ENCODE measurements at regions not wholly inside any gene's neighbourhood (a gene's known extent, or its start where the extent isn't known, plus 50 kb on each side); places are given as distances from the start of the nearest gene placed in this dataset.

DNA sequence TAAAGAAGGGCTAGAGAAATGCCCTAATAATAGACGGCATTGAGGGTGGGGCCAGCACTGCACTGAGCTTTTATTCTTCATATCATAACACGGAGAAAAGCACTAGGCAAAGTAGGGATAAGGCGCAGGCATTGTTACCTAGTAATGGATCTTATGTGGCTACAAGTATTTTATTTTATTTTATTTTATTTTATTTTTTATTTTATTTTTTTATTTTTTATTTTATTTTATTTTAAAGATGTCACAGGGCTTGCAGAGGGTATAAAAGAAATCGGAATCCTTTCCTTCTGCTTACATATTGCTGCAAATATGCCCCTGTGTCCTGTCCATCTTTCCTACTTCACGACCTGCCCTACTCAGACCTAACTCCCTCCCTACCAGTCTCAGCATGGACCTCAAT lies 452.0 kb upstream of the KIRREL3 start:
- FAIRE-seq = no peak

DNA sequence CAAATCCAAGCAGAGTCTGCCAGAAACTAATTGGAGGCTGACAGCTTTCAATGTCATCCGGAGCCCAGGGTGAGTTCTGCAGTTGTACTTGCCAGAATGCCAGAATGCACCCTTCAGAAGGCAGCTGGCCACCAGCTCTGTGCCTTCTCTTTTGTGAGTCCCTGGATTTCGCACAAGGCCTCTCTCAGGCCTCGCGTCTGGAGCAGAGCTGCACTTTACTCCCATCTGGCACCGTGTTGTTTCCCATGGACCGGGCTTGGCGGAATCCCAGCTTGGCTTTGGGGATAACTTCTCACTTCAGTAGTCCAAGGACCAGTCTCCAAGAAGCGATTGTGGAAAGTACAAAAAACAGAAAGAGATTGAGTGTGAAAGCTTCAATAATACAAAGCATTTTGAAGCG lies 451.3 kb upstream of the KIRREL3 start:
- FAIRE-seq = no peak

DNA sequence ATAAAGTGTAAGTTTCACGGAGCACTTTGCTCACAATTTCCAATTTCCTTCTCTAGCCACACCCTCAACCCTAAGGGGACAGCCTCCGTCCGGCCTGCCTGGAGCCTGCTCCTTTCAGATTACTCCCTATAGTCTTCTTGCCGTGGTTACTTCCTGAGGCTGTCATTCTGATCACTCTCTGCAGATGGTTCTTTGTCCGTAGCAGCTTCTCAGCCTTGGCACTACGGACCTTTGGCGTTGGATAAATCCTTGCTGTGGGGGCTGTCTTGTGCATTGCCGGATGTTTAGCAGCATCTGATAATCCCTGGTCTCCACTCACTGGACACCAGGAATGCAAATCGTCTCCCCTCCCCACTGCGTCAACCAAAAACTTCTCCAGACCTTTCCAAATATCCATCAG lies 447.5 kb upstream of the KIRREL3 start:
- FAIRE-seq = no peak

DNA sequence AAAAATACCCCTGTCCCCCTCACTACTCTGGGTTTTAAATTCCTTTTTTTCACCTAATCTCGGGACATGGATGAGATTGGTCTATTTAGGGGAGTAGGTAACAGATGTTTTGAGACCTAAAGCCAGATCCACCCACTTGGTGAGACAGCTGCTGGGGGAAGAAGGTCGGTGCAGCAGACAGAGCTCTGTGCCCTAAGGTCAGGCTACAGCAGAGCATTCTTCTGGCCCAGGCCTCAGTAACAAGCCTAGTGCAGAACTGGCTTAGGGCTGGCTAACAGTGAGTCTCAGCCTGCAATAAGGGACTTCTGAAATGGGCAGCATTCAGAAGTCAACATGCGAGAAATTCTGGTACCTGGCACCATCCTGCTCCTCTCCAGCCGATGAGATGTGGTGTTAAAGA lies 444.9 kb upstream of the KIRREL3 start:
- FAIRE-seq = no peak

DNA sequence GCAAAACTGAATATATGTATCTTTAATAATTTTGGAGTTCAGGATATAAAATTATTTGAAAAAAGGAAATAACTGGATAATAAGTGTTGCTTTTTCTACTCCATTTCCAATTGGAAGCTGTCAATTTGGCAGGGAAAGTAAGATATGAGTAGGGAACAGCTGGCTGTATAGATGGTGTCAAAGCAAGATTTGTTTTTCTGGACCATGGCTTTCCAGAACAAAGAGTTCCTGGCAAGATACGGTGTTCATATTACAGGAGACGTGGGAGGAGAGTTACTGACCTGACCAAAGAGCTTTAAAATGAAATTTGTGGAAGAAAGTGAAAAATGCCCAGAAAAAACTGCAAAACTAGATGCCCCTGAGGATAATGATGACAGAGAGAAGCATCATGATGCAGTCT lies 442.7 kb upstream of the KIRREL3 start:
- no peak for FAIRE-seq

DNA sequence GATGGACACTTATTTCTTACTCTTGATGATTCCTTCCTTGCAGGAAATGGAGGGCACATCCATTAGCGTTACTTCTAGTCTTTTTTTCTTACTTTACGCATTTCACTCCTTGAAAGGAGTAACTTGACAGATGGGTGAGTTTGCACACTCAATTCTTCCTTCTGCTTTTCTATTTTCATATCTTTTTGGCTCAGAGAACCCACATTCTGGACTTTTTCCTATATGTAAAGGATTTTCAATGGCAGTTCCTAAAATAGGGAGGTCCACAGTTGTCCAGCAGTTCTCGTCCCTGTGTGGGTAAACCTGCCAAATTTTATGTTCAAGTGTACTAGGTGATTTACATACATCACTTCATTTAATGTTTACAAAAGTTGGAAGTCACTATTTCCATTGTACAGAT lies 440.0 kb upstream of the KIRREL3 start:
- FAIRE-seq = no peak

DNA sequence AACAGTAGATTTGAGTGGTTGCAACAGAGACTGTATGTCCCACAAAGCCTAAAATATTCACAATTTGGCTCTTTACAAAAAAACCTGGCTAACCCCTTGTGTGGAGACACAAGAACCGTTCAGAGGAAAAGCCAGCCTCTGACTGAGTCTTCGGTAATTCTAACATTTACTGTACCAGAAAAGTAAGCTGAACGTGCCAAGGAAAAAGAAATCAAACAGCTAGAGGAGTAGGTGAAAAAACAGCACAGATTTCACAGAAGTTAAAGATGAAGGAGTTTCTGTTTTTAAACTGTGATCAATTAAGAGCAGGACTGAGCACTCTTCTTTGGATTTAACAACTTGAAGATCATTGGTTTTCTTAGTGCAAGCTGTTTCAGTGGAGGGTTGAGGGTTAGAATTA lies 424.7 kb upstream of the KIRREL3 start:
- no peak for FAIRE-seq

DNA sequence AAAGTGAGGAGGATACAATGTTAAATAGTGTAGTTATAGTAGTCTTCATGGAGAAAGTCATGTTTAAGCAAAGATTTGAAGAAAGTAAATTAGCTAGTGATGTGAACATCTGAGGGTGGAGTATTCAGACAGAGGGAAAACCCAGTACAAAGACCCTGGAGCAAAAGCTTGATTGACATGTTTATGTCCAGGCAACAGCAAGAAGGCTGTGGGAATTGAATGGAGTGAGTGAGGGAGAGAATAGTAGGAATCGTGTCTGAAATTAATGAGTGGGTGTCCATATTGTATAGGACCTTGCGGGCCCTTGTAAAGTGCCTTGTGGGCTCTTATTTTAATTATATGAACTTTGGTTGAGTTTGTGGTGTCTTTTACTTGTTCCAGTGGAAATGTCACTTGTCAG lies 424.1 kb upstream of the KIRREL3 start:
- FAIRE-seq = no peak

DNA sequence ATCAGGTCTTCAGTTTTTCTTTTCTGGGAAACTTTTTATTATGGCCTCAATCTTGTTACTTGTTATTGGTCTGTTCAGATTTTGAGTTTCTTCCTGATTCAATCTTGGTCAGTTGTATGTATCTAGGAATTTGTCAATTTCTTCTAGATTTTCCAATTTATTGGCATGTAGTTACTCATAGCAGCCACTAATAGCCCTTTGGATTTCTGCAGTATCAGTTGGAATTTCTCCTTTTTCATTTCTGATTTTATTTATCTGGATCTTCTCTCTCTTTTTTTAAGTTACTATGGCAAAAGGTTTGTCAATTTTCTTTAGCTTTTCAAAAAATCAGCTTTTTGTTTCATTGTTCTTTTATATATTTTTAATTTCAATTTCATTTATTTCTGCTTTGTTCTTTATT lies 419.6 kb upstream of the KIRREL3 start:
- no peak for FAIRE-seq

DNA sequence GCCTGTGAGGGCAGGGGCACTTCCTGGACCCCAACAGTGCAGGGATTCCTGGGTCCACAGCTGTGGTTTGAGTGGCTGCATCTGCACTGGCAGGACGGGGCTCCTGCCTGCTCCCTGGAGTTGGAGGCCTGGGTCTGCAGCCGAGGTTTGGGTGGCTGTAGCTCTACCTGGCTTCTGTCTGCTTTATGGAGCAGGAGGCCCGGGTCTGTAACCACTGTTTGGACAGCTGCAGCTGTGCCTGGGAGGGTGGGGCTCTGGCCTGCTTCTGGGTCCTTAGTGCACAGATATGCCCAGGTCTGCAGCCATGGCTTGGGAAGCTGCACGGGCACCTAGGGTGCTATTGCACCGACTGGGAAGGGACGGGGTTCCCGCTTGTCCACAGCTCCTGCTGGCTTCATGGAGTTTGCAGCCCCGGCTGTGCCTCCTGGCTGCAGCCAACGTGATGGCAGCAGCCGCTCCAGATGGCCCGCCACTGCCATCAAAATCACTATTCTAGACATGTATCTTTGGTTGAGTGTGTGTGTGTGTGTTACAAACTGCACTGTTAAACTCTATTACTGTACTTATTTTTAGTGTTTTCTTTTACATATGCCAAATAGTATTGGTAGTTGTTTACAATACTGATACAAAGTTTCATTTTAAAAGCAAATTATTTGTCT lies 412.3 kb upstream of the KIRREL3 start:
- no peak for FAIRE-seq

DNA sequence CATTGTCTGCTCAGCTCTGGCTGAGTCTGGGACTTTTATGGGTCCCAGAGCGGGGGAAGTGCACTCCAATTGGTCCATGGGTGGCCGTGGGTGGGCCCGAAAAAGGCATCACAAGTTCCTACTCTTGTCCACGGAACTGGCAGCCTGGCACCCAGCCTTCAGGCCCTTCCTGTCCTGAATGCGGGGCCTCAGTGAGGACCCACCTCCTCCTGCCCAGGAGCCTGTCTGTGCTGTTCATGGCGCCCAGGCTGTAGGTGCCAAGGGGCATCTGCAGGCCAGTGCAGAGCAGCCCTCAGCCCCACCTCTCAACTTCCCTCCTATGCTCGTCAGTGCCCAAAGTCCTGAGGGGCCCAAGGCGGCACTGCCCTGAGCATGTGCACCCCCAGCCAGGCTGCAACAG lies 411.7 kb upstream of the KIRREL3 start:
- FAIRE-seq = no peak

DNA sequence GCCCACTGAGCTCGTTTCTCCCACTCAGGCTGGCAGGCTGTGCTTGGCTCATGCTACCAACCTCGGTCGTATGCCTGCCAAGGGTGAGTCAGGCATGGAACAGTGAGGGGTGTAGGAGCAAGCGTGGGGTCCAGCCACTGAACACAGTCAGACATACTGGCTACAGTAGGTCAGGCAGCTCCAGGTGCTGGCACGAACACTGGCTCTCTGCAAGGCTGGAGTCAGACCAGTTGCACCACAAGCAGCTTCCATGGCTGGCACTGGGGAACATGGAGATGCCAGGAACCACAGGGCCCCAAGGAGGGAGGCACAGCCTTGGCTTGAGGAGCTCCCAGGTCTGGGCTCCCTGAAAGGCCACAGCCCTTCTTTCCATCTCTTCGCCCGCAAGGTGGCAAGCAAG lies 410.7 kb upstream of the KIRREL3 start:
- FAIRE-seq = no peak

DNA sequence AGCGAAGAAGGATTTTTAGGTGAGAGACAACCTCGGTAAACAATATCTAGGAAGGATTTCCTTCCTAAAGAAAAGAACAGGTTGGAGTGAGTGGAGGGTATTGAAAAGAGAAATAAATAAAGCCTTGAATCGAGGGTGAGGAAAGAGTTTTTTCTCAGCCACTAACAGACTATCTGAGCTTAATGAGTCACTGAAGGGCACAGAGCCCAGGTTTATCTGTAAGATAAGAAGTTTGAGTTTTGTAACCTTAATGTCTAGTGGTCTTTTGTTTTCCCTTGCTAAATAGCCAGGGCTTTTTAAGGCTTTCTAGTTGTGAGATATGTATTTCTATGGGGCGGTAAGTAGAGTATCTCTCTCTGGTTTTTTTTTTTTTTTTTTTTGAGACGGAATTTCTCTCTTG lies 394.5 kb upstream of the KIRREL3 start:
- no peak for FAIRE-seq

DNA sequence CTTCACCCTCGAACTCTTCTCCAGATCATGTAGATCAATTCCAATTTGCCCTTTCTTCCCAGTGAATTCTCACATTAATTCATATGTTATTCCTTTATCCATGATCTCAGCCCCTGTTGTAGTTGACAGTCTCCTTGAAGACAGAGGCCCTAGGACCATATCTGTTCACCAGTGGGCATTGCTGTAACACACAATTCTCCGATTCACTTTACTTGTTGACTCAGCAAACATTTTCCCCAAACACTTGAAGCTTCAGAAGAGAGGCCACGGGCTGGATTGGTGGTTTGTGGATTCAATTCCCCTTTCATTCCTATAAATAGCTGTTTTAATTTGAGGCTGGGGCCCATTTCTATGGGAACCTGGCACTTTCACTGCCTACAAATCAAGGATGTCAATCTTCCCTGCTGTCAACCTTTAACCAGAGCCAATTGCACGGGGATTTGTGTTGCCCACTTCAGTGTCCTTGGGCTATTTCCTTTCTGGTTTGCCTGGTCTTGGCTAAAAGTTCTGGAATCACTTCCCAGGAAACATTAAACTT lies 393.0 kb upstream of the KIRREL3 start:
- FAIRE-seq = no peak

DNA sequence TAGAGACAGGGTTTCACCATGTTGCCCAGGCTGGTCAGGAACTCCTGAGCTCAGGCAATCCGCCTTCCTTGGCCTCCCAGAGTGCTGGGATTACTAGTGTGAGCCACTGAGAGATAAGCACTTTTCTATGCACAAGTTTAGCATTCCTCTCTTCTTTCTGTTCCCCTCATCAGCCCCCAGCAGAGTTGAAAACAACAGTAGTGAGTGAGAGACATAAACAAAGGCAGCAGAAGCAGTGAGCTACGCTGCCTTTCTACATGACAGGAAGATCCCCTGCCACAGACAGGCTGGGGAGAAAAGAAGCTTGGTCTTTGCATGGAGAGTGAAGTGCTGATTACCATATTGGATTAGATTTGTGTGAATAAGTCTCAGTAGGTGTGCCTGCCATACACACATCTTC lies 392.0 kb upstream of the KIRREL3 start:
- no peak for FAIRE-seq

DNA sequence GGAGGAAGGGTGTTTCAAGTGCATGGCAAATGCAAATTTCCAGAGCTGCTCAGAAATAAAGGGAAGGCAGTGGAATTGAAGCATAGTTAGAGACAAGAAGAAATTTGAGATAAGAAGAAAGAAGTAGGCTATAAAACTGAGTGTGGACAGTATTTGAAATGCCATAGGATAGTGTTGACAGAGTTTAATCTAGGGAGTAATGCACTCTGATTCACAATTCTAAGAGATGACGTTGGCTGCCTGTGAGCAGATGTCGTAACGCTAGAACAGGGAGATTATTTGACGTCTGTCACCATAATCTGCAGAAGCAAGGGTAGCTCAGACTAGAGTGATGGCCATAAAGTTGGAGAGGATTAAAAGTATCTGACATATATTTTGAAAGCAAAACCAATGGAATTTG lies 389.9 kb upstream of the KIRREL3 start:
- FAIRE-seq = no peak

DNA sequence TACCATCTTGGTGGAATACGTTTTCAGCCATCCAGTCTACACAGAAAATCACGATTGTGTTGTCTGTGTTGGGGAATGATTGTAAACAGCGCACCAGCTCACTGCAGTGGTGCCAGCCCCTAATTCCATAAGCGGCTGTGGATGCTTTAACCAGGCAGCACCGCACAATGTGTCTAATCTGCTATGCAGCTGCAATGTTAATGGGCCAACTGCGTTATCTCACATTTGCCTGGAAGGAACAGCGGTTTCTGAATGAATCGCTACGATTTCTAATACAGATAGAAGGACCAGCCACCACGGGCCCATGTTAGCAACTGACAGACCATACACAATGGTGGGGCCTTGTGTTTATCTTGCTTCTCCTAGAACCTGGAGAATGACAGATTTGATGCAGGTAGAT lies 384.5 kb upstream of the KIRREL3 start:
- no peak for FAIRE-seq

DNA sequence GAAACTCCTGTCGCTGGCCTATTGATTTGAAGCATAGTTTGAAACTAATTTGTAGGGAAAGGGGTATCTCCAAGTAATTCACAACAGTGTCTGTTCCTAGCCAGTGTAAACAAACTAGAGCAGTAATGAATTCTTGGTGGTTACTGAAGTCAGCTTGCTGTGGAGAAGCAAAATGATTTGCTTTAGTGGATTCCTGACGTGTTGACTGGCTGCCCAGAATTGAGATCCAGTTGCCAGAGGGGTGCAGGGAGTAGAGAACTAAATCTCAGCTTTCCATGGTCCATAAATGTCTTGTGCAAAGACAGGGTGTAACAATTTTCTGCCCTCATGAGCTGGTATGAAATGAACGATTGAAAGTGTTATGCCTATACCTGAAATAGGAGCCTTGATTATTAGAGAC lies 382.5 kb upstream of the KIRREL3 start:
- no peak for FAIRE-seq

DNA sequence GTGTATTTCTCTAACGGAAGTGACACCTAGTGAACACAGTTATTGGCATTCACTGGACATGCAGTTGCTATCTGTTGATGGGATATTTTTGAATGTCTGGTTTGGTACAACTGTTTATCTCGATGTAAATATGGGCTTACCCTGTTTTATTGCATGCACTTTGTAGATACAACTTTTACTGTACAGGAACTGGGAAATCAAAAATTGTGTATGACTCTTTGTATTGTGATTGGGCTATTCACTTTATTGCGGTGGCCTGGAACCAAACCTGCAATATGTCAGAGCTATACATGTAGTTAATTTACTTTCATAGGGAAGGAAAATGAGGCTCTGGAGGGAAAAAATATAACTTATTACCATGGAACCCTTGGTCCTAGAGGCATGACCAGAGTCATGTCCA lies 380.7 kb upstream of the KIRREL3 start:
- FAIRE-seq = no peak

DNA sequence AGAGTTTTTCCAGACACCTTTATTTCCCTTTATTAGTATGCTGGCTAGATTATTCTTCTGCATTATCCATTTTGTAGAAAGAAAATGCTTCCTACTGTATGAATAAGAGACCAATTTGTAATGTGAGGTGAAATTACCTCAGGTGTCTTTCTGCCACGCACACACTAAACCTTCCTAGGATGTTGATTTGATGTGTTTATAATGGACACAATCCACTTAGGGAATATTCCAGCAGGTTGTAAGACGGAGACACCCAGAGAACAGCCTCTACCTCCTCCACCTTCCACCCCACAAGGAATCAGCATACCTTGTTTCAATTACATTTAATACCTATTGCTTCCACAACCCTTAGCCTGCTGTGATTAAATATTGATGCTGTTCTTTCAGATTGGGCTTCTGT lies 379.1 kb upstream of the KIRREL3 start:
- FAIRE-seq = no peak

DNA sequence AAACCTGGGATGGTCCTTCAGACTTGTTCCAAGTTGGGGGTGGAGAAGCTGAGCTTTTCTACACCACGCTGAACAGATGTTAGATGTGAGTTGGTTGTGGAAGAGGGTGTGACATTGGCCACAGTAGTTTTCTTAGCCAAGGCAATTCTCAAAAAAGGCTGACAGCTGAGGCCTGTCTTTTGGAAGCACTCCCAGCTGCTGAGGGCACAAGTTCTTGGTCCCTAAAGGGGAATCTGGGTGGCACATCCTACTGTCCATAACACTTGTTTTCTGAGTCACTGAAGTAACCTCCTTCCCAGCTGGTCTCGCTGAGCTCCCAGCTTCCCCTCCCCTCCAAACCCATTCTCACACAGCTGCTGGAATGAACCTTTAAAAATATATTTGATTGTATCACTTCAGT lies 375.7 kb upstream of the KIRREL3 start:
- FAIRE-seq = no peak

DNA sequence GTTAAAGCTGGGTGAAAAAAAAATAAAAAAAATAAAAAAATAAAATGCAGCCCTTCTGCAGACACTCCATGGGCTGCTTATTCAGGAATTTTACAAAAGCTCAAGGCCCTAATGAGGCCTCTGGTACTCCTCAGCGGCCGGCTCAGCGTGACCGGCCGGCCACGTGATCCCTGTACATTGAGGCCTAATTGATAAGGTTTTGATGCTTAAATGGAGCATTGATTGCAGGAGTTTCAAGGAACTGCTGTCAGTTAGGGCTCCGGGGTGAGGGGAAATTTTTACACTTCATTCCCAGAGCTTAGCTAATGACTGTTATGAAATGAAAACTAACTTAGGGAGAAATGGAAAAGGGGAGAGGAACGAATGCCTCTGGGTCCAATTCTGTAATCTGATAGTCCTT lies 368.8 kb upstream of the KIRREL3 start:
- FAIRE-seq = no peak

DNA sequence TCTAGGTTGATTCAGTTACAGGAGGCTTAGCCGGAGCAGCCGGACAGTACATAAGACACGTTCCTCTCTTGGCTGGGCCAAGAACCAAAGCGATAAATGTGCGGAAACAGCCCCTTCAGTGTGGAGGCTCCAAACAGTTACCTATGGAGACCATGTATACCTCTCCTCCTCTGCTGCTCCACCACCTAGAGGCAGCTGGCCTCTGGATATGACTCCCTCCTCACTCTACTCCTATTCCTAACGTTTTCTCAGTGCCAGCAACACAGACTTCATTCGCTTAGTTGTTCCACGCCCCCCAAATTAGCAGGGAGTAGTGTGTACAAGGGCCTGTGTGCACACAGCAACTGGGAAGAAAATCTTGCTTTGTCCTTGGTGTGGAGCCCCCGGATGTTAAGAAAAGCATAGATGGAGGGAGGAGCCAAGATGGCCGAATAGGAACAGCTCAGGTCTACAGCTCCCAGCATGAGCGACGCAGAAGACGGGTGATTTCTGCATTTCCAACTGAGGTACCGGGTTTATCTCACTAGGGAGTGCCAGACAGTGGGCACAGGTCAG lies 362.3 kb upstream of the KIRREL3 start:
- FAIRE-seq = no peak

DNA sequence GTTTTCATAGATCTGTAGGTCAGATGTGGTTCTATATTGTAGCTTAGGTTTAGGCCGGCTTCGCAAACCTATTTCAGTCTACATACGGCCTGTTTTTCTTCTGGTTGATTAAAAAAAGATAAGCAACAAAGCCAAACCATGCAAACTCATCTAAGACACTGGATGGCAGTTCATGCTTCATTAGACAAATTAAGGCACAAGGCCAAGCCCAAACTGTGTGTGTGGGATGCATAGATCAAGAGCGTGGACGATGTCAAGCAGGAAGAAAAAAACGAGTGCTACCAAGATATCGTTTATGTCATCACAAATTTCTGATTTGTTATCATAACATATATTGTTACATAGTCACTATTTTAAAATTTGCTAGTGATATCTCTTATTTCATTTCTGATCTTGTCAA lies 357.6 kb upstream of the KIRREL3 start:
- FAIRE-seq = no peak

DNA sequence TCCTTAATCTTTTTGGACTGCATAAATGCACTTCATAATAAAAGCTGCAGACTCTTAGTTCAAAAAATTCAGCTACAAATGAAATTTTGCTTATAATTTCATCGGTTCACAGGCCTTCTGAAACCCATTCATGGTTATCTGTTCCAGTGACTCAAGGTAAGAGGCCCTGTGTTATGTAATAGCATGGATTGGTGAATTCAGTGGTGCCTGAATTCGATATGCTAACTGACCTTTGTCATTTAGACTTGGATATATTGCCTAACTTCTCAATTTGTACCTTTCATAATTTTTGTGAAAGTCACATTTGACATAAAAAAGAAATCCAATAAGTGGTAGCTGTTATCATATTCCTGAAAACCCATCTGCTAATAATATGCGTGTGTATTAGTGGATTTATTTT lies 349.9 kb upstream of the KIRREL3 start:
- FAIRE-seq = no peak

Data from islet of Langerhans (tissue), 1 donor.